NCI-H1694 (cell line): ENCODE measurements at regions not wholly inside any gene's neighbourhood (a gene's known extent, or its start where the extent isn't known, plus 50 kb on each side); places are given as distances from the start of the nearest gene placed in this dataset.

Experiments used
- DNase-seq: peaks from one replicate; lab custom pipeline; 2025; lab: John Stamatoyannopoulos, UW

- no peak for DNase-seq
These were observed 756.0 kb upstream of the LRATD1 start for GRCh38 chr2:13876491-13877037.

DNA sequence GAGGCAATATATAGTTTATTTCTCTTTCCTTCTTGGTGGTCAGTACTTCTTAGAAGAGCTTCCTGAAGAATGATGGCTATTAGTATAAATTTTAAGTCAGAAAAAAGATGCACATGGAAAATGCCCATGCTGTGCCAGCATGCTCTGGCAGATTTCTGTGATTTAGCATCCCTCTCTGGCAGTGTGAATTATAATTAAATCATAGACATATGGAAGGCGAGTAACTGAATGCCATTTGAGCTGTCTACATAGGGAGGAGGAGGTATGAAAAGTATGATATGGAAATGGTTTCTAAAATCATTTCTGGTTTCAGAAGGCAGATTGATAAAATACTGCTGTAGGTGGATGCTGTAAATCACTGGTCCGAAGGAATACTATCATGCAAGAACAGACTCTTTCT lies 754.9 kb upstream of the LRATD1 start:
- no peak for DNase-seq

DNA sequence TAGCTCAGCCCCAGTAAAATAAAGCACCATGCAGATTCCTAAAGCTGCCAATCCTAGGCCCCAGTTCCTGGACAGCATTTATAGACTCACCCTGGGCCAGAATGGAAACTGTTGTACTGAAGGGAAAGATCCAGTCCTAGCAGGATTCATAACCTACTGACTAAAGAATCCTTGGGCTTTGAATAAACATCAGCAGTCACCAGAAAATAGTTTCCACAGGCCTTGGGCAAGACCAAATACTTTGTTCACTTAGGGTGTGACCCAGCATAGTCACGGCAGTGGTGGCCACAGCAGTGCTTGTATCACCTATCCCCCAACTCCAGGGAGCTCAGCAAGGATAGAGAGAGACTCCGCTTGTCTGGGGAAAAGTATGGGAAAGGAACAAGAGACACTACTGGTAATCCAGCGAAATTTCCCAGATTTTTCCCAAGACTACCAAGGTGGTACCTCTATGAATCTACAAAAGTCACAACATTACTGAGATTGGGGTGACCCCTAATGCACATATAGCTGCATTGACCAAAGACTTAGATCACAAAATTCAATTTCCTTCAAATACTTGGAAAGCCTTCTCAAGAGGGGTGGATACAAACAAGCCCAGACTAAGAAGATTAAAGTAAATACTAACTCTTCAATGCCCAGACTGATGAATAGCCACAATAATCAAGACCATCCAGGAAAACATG lies 748.1 kb upstream of the LRATD1 start:
- DNase-seq, result no peak

GRCh38 chr2:13901526-13901925 lies 731.0 kb upstream of the LRATD1 start:
- no peak for DNase-seq

- no peak for DNase-seq
These were observed 726.7 kb upstream of the LRATD1 start for GRCh38 chr2:13905831-13906230.

DNA sequence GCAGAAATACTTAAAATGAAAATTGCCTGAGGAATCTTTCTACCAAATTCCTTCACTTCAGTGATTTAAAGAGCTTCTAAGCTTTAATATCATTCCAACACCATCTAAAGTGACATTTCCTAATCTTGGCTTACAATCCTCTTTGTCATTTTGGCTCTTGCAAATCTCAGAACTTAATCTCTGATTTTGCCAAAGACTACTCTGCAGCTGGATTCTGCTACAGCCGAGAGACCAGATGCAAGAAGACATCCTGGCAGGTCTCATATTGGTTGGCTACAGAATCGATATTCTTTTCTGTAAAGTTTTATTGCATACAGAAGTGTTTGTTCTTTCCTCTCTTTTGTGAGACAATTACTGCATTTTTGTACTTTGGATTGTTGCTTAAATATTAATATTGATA lies 716.5 kb upstream of the LRATD1 start:
- no peak for DNase-seq

GRCh38 chr2:13917958-13918357 lies 714.6 kb upstream of the LRATD1 start:
- no peak for DNase-seq

- DNase-seq, result no peak
These were observed 712.5 kb upstream of the LRATD1 start for GRCh38 chr2:13919981-13920382.

DNA sequence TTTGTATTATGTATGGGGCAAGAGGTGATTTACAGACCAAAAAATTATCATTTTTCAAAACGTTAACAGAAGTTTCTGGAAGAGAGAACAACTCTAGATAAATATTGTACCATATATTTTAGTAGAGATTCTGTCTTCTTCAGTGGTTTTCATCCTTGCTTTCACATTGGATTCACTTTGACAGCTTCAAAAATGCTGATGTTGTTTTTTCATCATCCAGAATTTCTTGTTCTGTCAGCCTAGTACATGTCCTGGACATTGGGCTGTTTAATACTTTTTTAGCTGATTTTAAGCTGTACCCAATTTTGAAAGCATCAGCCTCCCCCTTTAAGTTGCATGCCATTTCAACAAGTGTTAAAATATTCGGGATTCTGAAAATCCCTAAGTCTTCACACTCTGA lies 711.3 kb upstream of the LRATD1 start:
- DNase-seq, result no peak

DNA sequence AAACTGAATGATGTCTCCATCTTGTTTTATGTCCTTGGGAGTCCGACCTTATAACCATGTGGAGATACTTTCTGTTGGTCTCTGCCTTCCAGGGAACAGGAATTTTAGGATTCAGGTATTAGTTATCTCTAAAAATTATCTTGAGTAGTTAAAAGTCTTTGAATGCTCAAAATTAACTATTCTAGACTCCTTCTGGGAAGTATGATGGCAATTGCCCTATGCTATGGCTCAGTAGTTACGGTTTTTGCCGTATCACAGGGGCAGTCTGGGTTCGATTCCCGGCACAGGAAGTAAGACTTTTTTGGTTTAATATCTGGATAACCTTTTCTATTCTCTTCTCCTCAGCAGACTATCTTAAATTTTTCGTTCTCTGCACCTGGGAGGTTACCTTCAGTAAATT lies 708.7 kb upstream of the LRATD1 start:
- no peak for DNase-seq

DNA sequence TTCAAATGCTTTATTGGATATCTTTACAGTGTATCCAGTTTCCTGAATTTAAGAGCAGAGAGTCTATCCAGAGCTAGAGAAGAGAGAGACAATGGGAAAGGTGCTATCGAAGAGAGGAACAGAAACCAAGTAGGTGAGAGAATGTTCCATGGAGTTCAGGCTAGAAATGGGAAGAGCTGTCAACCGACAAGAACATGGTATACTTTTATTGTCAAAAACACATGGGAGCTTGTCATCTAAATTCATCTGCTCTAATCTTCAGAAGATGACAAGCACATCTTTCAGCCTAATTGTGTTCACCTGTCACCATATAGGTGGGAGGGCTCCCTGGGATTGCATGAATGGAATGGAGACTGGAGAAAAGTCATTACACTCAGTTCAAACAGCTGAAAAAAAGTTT lies 690.4 kb upstream of the LRATD1 start:
- no peak for DNase-seq

GRCh38 chr2:13950761-13951160 lies 681.8 kb upstream of the LRATD1 start:
- no peak for DNase-seq

DNA sequence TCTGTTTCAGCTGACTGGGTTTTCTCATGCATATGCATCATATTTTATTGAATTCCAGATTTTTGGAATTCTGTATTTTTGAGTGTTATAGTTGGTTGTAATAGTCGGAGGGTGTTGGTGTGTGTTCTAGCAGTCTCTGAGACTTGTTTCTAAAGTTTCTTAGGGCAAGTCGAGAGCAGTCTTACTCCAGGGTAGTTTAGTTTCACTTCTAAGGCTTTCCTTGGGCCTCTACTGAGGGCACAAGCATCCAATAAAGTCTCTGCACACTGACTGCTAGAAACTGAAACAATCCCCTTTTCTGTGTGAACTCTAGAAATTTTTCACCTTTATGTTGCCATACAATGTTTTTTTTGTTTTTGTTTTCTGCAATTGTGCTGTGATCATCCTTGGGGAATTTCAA lies 663.7 kb upstream of the LRATD1 start:
- no peak for DNase-seq

- DNase-seq, result no peak
These were observed 646.3 kb upstream of the LRATD1 start for GRCh38 chr2:13986119-13986720.

- DNase-seq, result no peak
These were observed 636.0 kb upstream of the LRATD1 start for GRCh38 chr2:13996527-13996926.

DNA sequence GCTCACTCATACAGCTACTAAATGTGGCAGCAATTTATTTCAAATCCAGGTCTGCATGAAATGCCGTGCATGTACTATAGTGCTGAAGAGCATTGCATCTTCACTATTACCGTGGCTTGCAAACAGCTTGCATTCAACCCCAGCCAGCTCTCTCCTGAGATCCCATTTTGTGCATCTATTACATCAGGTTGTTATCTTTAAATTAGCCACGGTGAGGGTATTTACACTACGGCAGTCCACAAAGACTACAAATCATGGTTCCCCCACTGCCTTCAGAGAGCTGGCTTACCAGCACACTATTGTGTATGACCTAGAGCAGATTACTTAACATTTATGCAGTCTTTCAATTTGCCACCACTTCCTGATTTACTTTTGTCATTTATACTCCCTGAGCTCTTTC lies 621.3 kb upstream of the LRATD1 start:
- no peak for DNase-seq

DNA sequence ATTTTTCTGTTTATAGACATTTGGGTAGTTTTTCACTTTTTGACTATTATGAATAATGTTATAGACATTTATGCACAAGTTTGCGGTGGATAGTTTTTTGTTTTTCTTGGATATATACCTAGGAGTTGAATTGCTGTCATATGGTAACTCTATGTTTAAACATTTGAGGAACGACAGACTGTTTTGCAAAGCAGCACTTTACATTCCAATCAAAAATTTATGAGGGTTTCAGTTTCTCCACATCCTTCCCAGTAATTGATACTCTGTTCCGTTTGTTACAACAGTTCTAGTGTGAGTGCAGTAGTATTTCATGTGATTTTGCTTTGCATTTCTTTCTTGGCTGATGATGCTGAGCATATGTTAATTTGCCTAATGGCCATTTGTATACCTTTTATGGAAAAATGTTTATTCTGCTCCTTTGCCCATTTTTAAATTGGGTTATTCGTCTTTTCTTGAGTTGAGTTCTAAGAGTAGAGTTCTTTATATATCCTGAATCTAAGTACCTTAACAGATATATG lies 617.3 kb upstream of the LRATD1 start:
- DNase-seq, result no peak

- DNase-seq, result no peak
These were observed 616.1 kb upstream of the LRATD1 start for GRCh38 chr2:14016289-14016955.

- no peak for DNase-seq
These were observed 613.9 kb upstream of the LRATD1 start for GRCh38 chr2:14018620-14019019.

GRCh38 chr2:14023558-14023957 lies 609.0 kb upstream of the LRATD1 start:
- DNase-seq, result no peak

DNA sequence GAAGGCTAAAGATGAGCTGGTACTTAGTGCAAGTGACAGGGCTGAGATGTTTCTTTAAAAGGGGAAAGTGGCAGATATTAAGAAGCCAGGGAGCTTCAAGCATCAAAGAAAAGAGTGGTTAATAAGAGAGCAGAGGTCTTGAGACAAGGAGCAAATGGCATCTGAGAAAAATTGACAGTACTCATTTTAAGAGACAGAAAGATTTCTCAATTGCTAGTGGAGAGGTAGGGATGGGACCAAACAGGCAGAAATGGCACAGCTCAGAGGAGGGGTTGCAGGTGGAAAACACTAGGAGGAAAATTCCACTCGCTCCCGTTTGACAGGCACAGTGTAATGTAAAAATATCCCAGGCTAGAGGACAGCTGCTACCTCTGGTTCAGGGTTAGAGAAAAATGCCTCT lies 593.4 kb upstream of the LRATD1 start:
- DNase-seq, result no peak

GRCh38 chr2:14047491-14047890 lies 585.0 kb upstream of the LRATD1 start:
- no peak for DNase-seq

- DNase-seq, result no peak
These were observed 581.1 kb upstream of the LRATD1 start for GRCh38 chr2:14051401-14051800.
